Subcutaneous abdominal adipose tissue (tissue), 5 donors: ENCODE measurements at regions not wholly inside any gene's neighbourhood (a gene's known extent, or its start where the extent isn't known, plus 50 kb on each side); places are given as distances from the start of the nearest gene placed in this dataset.
"Not testable (repeated sequence)": the region's sequence is repeated elsewhere in the genome, so short reads cannot be mapped to it uniquely, and the experiment has no call there.

ENCODE experiments used
- H3K27ac ChIP-seq: one replicate; pipeline ENCODE4 v1.7.0; 2013; ENCODE audit warnings: low read depth, mild to moderate bottlenecking, inconsistent platforms, low read length, moderate library complexity
- H3K27me3 ChIP-seq, 5 donors: one replicate each; pipeline ENCODE4 v1.7.0; 2013; ENCODE audit warnings: low read length in 5 of 5, inconsistent platforms in 1 of 5; ENCODE audit not compliant: control insufficient read depth in 5 of 5, insufficient read depth in 4 of 5
- H3K36me3 ChIP-seq, 5 donors: one replicate each; pipeline ENCODE4 v1.7.0; 2013; ENCODE audit warnings: low read length in 5 of 5; ENCODE audit not compliant: control insufficient read depth in 5 of 5, insufficient read depth in 5 of 5
- H3K4me1 ChIP-seq, 5 donors: one replicate each; pipeline ENCODE4 v1.7.0; 2013; ENCODE audit warnings: low read length in 5 of 5, mild to moderate bottlenecking in 3 of 5, moderate library complexity in 1 of 5; ENCODE audit not compliant: control insufficient read depth in 5 of 5, insufficient read depth in 5 of 5
- H3K4me3 ChIP-seq, 5 donors: one replicate each; pipeline ENCODE4 v1.7.0; 2013; ENCODE audit warnings: low read length in 5 of 5, low read depth in 1 of 5
- H3K9ac ChIP-seq, 5 donors: one replicate each; pipeline ENCODE4 v1.7.0; 2013; ENCODE audit warnings: low read length in 5 of 5, mild to moderate bottlenecking in 4 of 5, moderate library complexity in 3 of 5
- H3K9me3 ChIP-seq, 5 donors: one replicate each; pipeline ENCODE4 v1.7.0; 2013; ENCODE audit warnings: low read length in 5 of 5; ENCODE audit not compliant: control insufficient read depth in 5 of 5
- donor health status: healthy.
- donor health status: healthy.
- donor health status: healthy.
- donor health status: healthy.
- donor health status: healthy.

DNA sequence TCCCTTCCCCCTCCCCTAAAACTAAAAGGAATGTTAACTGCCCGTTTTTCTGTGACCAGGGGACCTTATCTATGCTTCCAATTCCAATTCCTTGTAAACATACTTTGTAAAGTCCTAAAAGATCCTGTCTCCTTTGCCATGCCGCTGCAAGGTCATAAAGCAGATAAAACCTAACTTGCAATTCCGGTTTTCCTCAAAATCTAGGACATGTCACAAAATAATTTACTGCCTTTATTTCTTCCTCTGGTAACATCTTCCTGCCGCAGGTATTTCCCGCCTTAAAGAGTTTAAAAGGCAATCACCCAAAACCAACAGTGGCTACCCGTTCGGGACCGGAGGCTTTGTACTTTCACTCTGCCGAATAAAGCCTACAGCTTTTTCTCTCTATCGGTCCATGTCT lies 1248.6 kb upstream of the CDH9 start:
- not testable (repeated sequence) for H3K9ac ChIP-seq, H3K27ac ChIP-seq, H3K9me3 ChIP-seq, H3K4me3 ChIP-seq, H3K27me3 ChIP-seq, H3K36me3 ChIP-seq, H3K4me1 ChIP-seq

- Histone ChIP-seq H3K4me3 (no peak overlapping the region), H3K27me3 (no peaks in the 10 kb centered on the region), H3K4me1 (no peaks in the 10 kb centered on the region)
Observed at GRCh38 chr5:28286566-28286965, 1248.2 kb upstream of the CDH9 start.

GRCh38 chr5:28284788-28285187 lies 1246.4 kb upstream of the CDH9 start:
- no peak overlapping the region for H3K4me3 ChIP-seq

More at GRCh38 chr5:28286566-28286965, 1248.2 kb upstream of the CDH9 start:
- no peaks in the 10 kb centered on the region for H3K9me3 ChIP-seq
- no peak overlapping the region for H3K9ac ChIP-seq
- no peaks in the 10 kb centered on the region for H3K36me3 ChIP-seq
- no peak overlapping the region for H3K27ac ChIP-seq

GRCh38 chr5:28281351-28281750 lies 1243.0 kb upstream of the CDH9 start:
- Histone ChIP-seq H3K27me3 (no peaks in the 10 kb centered on the region), H3K4me1 (no peaks in the 10 kb centered on the region), H3K4me3 (no peak overlapping the region), H3K36me3 (no peaks in the 10 kb centered on the region), H3K9ac (no peak overlapping the region), H3K27ac (no peak overlapping the region), H3K9me3 (no peaks in the 10 kb centered on the region)

More at GRCh38 chr5:28284788-28285187, 1246.4 kb upstream of the CDH9 start:
- Histone ChIP-seq H3K9me3 (no peaks in the 10 kb centered on the region), H3K36me3 (no peaks in the 10 kb centered on the region), H3K9ac (no peak overlapping the region), H3K4me1 (no peaks in the 10 kb centered on the region), H3K27ac (no peak overlapping the region), H3K27me3 (no peaks in the 10 kb centered on the region)

DNA sequence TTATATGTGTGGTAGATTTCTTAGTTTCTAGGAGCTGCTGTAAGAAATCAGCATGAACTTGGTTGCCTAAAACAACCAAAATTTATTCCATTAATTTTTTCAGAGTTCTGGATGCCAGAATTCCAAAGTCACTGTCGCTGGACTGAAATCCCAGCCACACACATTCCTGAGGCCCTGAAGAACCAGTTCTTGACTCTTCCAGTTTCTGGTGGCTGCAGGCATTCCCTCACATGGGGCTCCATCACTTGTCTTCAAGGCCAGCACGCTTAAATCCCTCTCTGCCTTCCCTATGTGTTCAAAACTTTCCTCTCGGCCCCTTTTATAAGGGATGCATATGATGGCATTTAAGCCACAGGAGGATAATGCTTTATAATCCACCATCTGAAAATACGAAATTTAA lies 1237.5 kb upstream of the CDH9 start:
- no peaks in the 10 kb centered on the region for H3K4me1 ChIP-seq
- no peaks in the 10 kb centered on the region for H3K27me3 ChIP-seq
- H3K4me3 ChIP-seq = no peak overlapping the region
- no peaks in the 10 kb centered on the region for H3K9me3 ChIP-seq
- H3K9ac ChIP-seq = no peak overlapping the region
- no peak overlapping the region for H3K27ac ChIP-seq
- no peaks in the 10 kb centered on the region for H3K36me3 ChIP-seq

DNA sequence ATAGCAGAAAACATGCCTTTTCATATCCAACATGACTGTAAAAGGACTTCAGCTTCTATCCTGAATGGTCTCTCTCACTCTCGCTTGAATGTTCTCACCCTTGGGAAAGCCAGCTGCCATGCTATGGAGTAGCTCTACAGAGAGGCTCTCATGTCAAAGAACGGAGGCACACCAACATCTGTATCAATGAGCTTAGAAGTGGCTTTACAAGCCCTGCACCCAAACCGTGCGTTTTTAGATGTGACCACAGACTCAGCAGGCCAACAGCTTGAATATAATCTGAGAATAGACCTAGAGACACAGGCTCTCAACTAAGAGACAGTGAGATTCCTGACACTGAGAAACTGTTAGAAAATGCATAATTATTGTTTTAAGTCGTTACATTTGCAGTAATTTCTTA lies 1231.6 kb upstream of the CDH9 start:
- Histone ChIP-seq H3K36me3 (no peaks in the 10 kb centered on the region), H3K9ac (no peak overlapping the region), H3K27ac (no peak overlapping the region), H3K27me3 (no peaks in the 10 kb centered on the region), H3K9me3 (peaks cover 0 to 4% (median 0%) of the 10 kb centered on the region in 5 donors), H3K4me3 (no peak overlapping the region), H3K4me1 (no peaks in the 10 kb centered on the region)

DNA sequence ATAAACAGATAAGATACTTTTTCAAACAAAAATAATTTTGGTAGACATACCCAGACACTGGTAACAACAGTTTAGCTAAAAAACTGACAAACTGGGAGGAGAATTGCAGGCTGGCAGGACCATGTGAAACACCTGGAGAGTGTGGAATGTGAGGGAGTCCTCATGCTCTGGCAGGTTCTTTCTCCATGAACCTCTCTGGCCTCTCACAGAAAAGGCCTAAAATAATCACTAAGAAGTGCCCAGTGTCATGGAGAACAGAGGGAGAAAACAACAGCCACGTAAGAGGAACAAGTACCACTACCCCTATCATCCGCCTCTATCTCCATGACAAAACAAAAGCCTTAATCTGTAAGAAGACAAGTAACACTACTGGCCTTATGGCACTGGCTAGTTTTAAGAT lies 1227.5 kb upstream of the CDH9 start:
- no peak overlapping the region for H3K4me3 ChIP-seq
- H3K36me3 ChIP-seq = no peaks in the 10 kb centered on the region
- H3K27me3 ChIP-seq = no peaks in the 10 kb centered on the region
- no peak overlapping the region for H3K9ac ChIP-seq
- no peak overlapping the region for H3K27ac ChIP-seq
- H3K4me1 ChIP-seq = no peaks in the 10 kb centered on the region
- peaks cover 0 to 4% (median 0%) of the 10 kb centered on the region in 5 donors for H3K9me3 ChIP-seq

DNA sequence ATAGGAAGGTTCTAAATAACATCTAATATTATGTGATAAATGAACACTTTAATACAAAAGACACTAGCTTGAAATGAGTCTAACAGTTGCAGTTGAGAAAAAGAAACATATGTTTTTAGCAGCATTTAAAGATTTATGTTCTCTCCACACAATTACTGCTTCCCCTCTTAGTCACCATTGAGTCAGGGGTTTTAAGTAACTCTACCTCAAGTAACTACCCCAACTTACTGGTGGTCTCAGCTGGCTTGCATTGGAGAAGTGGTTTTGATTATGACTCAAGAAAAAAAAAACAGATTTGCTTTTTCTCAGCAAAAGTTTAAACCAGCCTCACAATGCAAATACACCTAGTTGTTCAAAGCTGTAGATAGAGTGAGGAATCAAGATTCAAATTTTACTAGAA lies 1216.5 kb upstream of the CDH9 start:
- H3K36me3 ChIP-seq = no peaks in the 10 kb centered on the region
- no peak overlapping the region for H3K4me3 ChIP-seq
- no peak overlapping the region for H3K9ac ChIP-seq
- H3K27ac ChIP-seq = no peak overlapping the region
- no peaks in the 10 kb centered on the region for H3K27me3 ChIP-seq
- H3K9me3 ChIP-seq = peaks cover 0 to 7% (median 0%) of the 10 kb centered on the region in 5 donors
- no peaks in the 10 kb centered on the region for H3K4me1 ChIP-seq

DNA sequence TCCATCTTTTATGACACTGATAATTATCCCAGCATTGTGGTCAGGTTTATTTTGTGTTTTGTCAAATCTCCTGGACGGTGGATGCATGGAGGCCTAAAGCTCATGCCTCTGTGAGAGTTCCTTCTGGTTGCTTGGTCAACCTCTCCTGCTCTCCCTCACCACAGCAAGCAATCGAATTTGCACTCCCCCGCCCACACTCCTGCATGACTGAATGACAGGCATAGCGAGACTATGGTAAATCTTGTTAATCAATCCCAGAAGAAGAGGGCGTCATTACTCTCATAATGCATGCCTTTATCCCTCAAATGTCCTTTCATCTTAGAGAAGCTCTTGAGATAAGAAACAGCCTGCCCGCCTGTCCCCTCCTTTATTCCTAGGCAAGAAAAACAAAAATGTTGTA lies 1215.0 kb upstream of the CDH9 start:
- Histone ChIP-seq H3K27ac (no peak overlapping the region), H3K27me3 (no peaks in the 10 kb centered on the region), H3K9me3 (peaks cover 0 to 7% (median 0%) of the 10 kb centered on the region in 5 donors), H3K36me3 (no peaks in the 10 kb centered on the region), H3K9ac (no peak overlapping the region), H3K4me3 (no peak overlapping the region), H3K4me1 (no peaks in the 10 kb centered on the region)

- H3K27ac ChIP-seq = no peak overlapping the region
- no peaks in the 10 kb centered on the region for H3K4me1 ChIP-seq
- peaks cover 0 to 4% (median 0%) of the 10 kb centered on the region in 5 donors for H3K9me3 ChIP-seq
- no peaks in the 10 kb centered on the region for H3K27me3 ChIP-seq
- H3K36me3 ChIP-seq = no peaks in the 10 kb centered on the region
- no peak overlapping the region for H3K4me3 ChIP-seq
- H3K9ac ChIP-seq = no peak overlapping the region
Observed at GRCh38 chr5:28249771-28250415, 1211.5 kb upstream of the CDH9 start.
